OCI-LY1 (cell line): ENCODE measurements at regions not wholly inside any gene's neighbourhood (a gene's known extent, or its start where the extent isn't known, plus 50 kb on each side); places are given as distances from the start of the nearest gene placed in this dataset.

Experiments
- H2AFZ ChIP-seq: fragments of 200-600 bp; sonication (generic), shearing (Covaris generic); 2 replicates; pipeline ENCODE4 v1.6.0; 2014; ENCODE audit warnings: antibody characterized with exemption, mild to moderate bottlenecking, low read length
- H3F3A ChIP-seq: fragments of 200-600 bp; sonication (generic), shearing (Covaris generic); 2 replicates; pipeline ENCODE4 v1.6.0; 2014; ENCODE audit warnings: mild to moderate bottlenecking, antibody characterized with exemption, low read length, moderate library complexity; ENCODE audit not compliant: insufficient read depth
- H3K27ac ChIP-seq: fragments of 200-600 bp; sonication (generic); 2 replicates; pipeline ENCODE4 v1.5.1; 2014; ENCODE audit warnings: low read length, mixed run types, mild to moderate bottlenecking, low read depth; ENCODE audit not compliant: poor library complexity, severe bottlenecking
- H3K27me3 ChIP-seq: fragments of 200-600 bp; sonication (generic); 2 replicates; pipeline ENCODE4 v1.6.0; 2014; ENCODE audit warnings: antibody characterized with exemption, mild to moderate bottlenecking, low read length, moderate library complexity; ENCODE audit not compliant: insufficient read depth
- H3K36me3 ChIP-seq: fragments of 200-600 bp; sonication (generic); 2 replicates; pipeline ENCODE4 v1.6.1; 2014; ENCODE audit warnings: mild to moderate bottlenecking, antibody characterized with exemption, low read length, moderate library complexity, mixed read lengths; ENCODE audit not compliant: insufficient read depth
- H3K4me1 ChIP-seq: fragments of 200-600 bp; sonication (generic); 2 replicates; pipeline ENCODE4 v1.5.1; 2014; ENCODE audit warnings: mild to moderate bottlenecking, low read length, moderate library complexity; ENCODE audit not compliant: insufficient read depth, severe bottlenecking
- H3K4me2 ChIP-seq: fragments of 200-600 bp; sonication (generic), shearing (Covaris generic); 2 replicates; pipeline ENCODE4 v1.6.1; 2014; ENCODE audit warnings: low read length
- H3K4me3 ChIP-seq: fragments of 200-600 bp; sonication (generic); 2 replicates; pipeline ENCODE4 v1.5.1; 2014; ENCODE audit warnings: low read length, low read depth, mild to moderate bottlenecking, mixed read lengths; ENCODE audit not compliant: poor library complexity, severe bottlenecking
- H3K79me2 ChIP-seq: fragments of 200-600 bp; shearing (Covaris generic); 2 replicates; pipeline ENCODE4 v1.6.1; 2016; ENCODE audit warnings: mixed run types, low read length, mixed read lengths; ENCODE audit not compliant: insufficient read depth
- H3K9ac ChIP-seq: fragments of 200-600 bp; sonication (generic), shearing (Covaris generic); 2 replicates; pipeline ENCODE4 v1.6.1; 2014; ENCODE audit warnings: mild to moderate bottlenecking, low read length, mixed read lengths
- H3K9me2 ChIP-seq: fragments of 200-600 bp; sonication (generic), shearing (Covaris generic); 2 replicates; pipeline ENCODE4 v1.6.1; 2014; ENCODE audit warnings: low read depth, mild to moderate bottlenecking, low read length, mixed read lengths
- H3K9me3 ChIP-seq: fragments of 200-600 bp; shearing (Covaris generic); 2 replicates; pipeline ENCODE4 v1.6.1; 2014; ENCODE audit warnings: low read length, mixed read lengths
- H4K20me1 ChIP-seq: fragments of 200-600 bp; sonication (generic), shearing (Covaris generic); 2 replicates; pipeline ENCODE4 v1.6.0; 2016; ENCODE audit warnings: mild to moderate bottlenecking, low read length; ENCODE audit not compliant: insufficient read depth
- EZH2 ChIP-seq: fragments of 200-600 bp; sonication (generic), shearing (Covaris generic); IDR thresholded peaks from 2 replicates; pipeline ENCODE4 v1.8.0; 2017; ENCODE audit warnings: borderline replicate concordance, mixed run types, mild to moderate bottlenecking, antibody characterized with exemption, low read length, moderate library complexity, mixed read lengths
- TF ChIP-seq, protein P1 (sequence below): fragments of 200-600 bp; sonication (generic), shearing (Covaris generic); IDR thresholded peaks from 2 replicates; pipeline ENCODE4 v1.5.1; 2017; ENCODE audit warnings: mild to moderate bottlenecking, antibody characterized with exemption, low read length, moderate library complexity, mixed read lengths

GRCh38 chrX:1029494-1029893 lies 183.0 kb downstream of the CRLF2 start:
- Histone ChIP-seq H2AFZ (no peak overlapping the region), H3K9me2 (no peaks in the 10 kb centered on the region), H3K36me3 (no peaks in the 10 kb centered on the region), H3K79me2 (no peaks in the 10 kb centered on the region), H3K4me1 (no peaks in the 10 kb centered on the region), H3K27ac (no peak overlapping the region), H3K27me3 (no peaks in the 10 kb centered on the region), H4K20me1 (no peaks in the 10 kb centered on the region), H3K9ac (no peak overlapping the region), H3F3A (no peaks in the 10 kb centered on the region), H3K9me3 (no peaks in the 10 kb centered on the region), H3K4me2 (no peak overlapping the region), H3K4me3 (no peak overlapping the region)
- TF ChIP-seq EZH2, result no peak
- TF ChIP-seq, protein P1, sequence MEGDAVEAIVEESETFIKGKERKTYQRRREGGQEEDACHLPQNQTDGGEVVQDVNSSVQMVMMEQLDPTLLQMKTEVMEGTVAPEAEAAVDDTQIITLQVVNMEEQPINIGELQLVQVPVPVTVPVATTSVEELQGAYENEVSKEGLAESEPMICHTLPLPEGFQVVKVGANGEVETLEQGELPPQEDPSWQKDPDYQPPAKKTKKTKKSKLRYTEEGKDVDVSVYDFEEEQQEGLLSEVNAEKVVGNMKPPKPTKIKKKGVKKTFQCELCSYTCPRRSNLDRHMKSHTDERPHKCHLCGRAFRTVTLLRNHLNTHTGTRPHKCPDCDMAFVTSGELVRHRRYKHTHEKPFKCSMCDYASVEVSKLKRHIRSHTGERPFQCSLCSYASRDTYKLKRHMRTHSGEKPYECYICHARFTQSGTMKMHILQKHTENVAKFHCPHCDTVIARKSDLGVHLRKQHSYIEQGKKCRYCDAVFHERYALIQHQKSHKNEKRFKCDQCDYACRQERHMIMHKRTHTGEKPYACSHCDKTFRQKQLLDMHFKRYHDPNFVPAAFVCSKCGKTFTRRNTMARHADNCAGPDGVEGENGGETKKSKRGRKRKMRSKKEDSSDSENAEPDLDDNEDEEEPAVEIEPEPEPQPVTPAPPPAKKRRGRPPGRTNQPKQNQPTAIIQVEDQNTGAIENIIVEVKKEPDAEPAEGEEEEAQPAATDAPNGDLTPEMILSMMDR, result no peak

- Histone ChIP-seq H4K20me1 (no peaks in the 10 kb centered on the region), H3K4me1 (no peaks in the 10 kb centered on the region), H2AFZ (no peak overlapping the region), H3K27ac (no peak overlapping the region), H3K9me3 (no peaks in the 10 kb centered on the region), H3K9ac (no peak overlapping the region), H3F3A (no peaks in the 10 kb centered on the region), H3K36me3 (no peaks in the 10 kb centered on the region), H3K79me2 (no peaks in the 10 kb centered on the region), H3K4me3 (no peak overlapping the region), H3K27me3 (no peaks in the 10 kb centered on the region), H3K4me2 (no peak overlapping the region), H3K9me2 (no peaks in the 10 kb centered on the region)
- no peak for TF ChIP-seq EZH2
- TF ChIP-seq, protein P1, result no peak
Observed at GRCh38 chrX:1027680-1028079, 184.8 kb downstream of the CRLF2 start.

- H3K9ac ChIP-seq, result no peak overlapping the region
- no peak overlapping the region for H3K4me2 ChIP-seq
- no peak overlapping the region for H3K27ac ChIP-seq
- no peak for TF ChIP-seq EZH2
- TF ChIP-seq, protein P1, result no peak
- H3K79me2 ChIP-seq, result no peaks in the 10 kb centered on the region
- H3K4me1 ChIP-seq, result no peaks in the 10 kb centered on the region
- no peaks in the 10 kb centered on the region for H3K36me3 ChIP-seq
- no peak overlapping the region for H3K4me3 ChIP-seq
- H3K9me2 ChIP-seq, result no peaks in the 10 kb centered on the region
- H2AFZ ChIP-seq, result no peak overlapping the region
- no peaks in the 10 kb centered on the region for H3F3A ChIP-seq
- H3K9me3 ChIP-seq, result no peaks in the 10 kb centered on the region
- no peaks in the 10 kb centered on the region for H3K27me3 ChIP-seq
- no peaks in the 10 kb centered on the region for H4K20me1 ChIP-seq
Observed at GRCh38 chrX:1027133-1027532, 185.3 kb downstream of the CRLF2 start.
